ENCODE measurements at regions not wholly inside any gene's neighbourhood (a gene's known extent, or its start where the extent isn't known, plus 50 kb on each side); places are given as distances from the start of the nearest gene placed in this dataset.

DNA sequence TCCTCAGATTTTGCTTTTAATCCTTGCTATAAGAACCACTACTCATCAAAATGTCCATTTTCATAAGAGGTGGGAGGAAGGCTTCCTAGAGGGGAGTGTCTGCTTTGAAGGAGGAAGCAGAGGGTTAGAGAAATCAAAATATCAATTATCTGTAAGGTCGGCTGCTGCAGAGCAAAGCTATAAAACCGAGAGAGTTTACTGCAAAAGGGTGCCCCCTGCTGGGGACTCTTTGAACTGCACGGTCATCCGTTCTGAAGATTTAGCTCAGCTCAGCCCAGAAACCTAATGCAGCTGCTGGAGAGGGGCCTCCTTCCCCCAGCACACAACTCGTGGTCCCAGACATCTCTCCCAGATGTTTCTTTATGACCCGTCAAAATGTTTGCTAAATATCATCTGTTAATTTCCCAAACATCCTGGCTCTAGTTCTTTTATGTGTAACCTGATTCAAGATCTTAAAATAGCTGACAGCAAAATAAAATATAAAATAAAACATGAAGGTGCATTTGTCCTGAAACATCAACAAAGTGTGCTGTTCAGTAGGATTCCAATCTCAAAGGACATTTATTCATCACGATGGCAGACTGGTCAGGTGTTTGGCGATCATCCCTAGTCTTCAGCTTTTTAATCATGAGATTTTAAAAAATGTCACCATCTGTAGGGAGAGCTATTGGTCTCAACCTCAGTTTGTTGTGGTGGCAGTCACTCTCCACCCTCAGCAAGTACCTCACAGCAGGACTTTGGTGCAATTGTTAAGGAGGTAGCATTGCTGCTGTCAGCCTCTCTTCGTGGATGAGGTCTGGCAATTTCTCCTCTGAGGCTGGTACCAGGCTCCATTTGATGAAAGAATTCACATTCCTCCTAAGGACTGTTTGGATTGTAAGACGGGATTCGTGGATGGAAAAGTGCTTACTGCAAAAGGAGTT is 185.9 kb downstream of the MTX2 start:
- Histone ChIP-seq H3K4me3 (ENCODE audit: low read depth, low read length) (no peak overlapping the region), H3K27ac (ENCODE audit: low read depth, low read length) (peak overlapping the region; percentile 45), H3K79me2 (ENCODE audit: control insufficient read depth, insufficient read depth, low read length, unreplicated experiment) (no peaks in the 10 kb centered on the region), H3K27me3 (ENCODE audit: insufficient read depth, low read length) (no peaks in the 10 kb centered on the region), H3K36me3 (ENCODE audit: insufficient read depth, low read length) (no peaks in the 10 kb centered on the region), H3K4me1 (ENCODE audit: control insufficient read depth, insufficient read depth, low read length, unreplicated experiment) (peaks cover 14% of the 10 kb centered on the region), H2AFZ (ENCODE audit: low read length, unreplicated experiment) (no peak overlapping the region)

DNA sequence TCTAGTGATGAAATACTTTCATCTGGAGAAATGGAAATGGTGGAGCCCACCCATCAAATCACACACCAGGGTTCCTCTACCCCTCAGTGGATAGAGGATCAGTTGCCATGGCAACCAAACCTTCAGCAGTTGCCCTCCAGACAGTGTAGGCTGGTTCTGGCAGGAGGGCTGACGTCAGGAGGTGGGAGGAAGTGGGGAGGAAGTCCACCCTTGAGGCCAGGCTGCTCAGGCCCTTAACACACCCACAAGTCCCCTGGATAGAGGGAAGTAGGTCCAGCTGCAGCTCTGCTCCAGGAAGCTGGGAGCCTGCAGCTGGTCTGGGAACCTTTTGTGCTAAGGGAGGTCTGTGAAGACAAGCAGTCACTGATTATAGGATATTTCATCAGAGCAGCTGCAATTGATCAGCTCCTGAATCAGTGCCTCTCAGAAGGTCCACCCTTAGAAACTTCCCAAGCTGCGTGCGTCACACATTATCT is 186.6 kb downstream of the MTX2 start:
- Histone ChIP-seq H2AFZ (ENCODE audit: low read length, unreplicated experiment) (no peak overlapping the region), H3K27ac (ENCODE audit: low read depth, low read length) (peak overlapping the region; percentile 45)

DNA sequence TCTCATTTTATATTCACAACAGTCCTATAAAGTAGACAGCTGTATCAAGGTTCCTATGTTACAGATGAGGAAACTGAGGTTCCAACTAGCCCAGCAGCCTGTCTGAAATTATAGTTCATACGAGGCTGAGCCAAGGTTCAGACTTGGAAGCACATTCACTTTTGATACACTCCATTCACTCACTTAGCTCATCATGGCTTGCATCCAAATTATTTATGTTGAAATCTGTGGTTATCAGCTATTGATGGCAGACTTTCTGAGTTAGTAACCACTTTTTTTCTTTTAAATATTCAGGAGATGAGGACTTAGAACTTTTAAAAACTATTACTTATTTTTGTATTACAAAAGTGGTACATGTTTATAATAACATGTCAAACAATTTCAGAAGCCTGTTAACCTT is 188.2 kb downstream of the MTX2 start:
- Histone ChIP-seq H3K4me1 (ENCODE audit: control insufficient read depth, insufficient read depth, low read length, unreplicated experiment) (peaks cover 37% of the 10 kb centered on the region), H3K36me3 (ENCODE audit: insufficient read depth, low read length) (no peaks in the 10 kb centered on the region), H3K79me2 (ENCODE audit: control insufficient read depth, insufficient read depth, low read length, unreplicated experiment) (no peaks in the 10 kb centered on the region), H3K27ac (ENCODE audit: low read depth, low read length) (no peak overlapping the region), H3K4me3 (ENCODE audit: low read depth, low read length) (no peak overlapping the region), H2AFZ (ENCODE audit: low read length, unreplicated experiment) (no peak overlapping the region), H3K27me3 (ENCODE audit: insufficient read depth, low read length) (no peaks in the 10 kb centered on the region)

More for the DNA sequence above, 186.6 kb downstream of the MTX2 start:
- H3K4me3 ChIP-seq (ENCODE audit: low read depth, low read length): no peak overlapping the region
- no peaks in the 10 kb centered on the region for H3K79me2 ChIP-seq (ENCODE audit: control insufficient read depth, insufficient read depth, low read length, unreplicated experiment)
- H3K36me3 ChIP-seq (ENCODE audit: insufficient read depth, low read length): no peaks in the 10 kb centered on the region
- H3K4me1 ChIP-seq (ENCODE audit: control insufficient read depth, insufficient read depth, low read length, unreplicated experiment): peaks cover 21% of the 10 kb centered on the region
- no peaks in the 10 kb centered on the region for H3K27me3 ChIP-seq (ENCODE audit: insufficient read depth, low read length)

DNA sequence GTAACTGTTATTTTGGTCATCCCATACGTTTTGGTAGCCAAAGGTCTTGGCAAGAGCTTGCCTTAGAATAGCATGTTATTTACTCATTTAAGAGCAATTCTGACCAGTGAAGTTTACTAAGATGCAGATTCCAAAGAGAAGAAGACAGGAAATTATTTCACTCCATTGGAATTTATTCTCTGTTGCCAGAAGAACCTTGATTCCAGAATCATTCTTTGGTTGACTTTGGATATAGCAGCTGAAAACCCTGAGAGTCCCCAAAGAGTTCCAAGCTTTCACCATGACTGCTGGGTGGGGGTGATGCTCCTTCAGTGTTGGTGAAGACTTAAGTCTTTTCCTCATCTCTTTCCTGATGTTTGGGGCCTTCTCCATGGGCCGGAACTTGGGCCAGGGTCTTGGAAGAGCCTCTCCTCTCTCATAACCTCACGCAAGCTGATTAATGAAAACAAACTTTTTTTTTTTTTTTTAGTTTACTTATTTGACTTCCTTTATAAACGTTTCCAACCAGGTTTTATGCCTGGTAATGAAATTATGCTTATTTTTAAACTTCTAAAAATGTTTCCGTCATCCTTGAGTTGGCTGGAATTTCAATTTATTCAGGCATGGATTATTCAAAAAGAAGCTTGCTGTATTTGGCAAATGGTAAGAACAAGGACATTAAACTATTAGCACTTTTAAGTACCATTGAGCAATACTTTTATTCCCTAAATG is 192.0 kb downstream of the MTX2 start:
- peak overlapping the region; percentile 34 for H2AFZ ChIP-seq (ENCODE audit: low read length, unreplicated experiment)
- H3K27ac ChIP-seq (ENCODE audit: low read depth, low read length): peak overlapping the region; percentile 48
- H3K4me3 ChIP-seq (ENCODE audit: low read depth, low read length): peak overlapping the region; percentile 26
- H3K79me2 ChIP-seq (ENCODE audit: control insufficient read depth, insufficient read depth, low read length, unreplicated experiment): no peaks in the 10 kb centered on the region
- peaks cover 34% of the 10 kb centered on the region for H3K4me1 ChIP-seq (ENCODE audit: control insufficient read depth, insufficient read depth, low read length, unreplicated experiment)
- no peaks in the 10 kb centered on the region for H3K36me3 ChIP-seq (ENCODE audit: insufficient read depth, low read length)
- H3K27me3 ChIP-seq (ENCODE audit: insufficient read depth, low read length): no peaks in the 10 kb centered on the region

DNA sequence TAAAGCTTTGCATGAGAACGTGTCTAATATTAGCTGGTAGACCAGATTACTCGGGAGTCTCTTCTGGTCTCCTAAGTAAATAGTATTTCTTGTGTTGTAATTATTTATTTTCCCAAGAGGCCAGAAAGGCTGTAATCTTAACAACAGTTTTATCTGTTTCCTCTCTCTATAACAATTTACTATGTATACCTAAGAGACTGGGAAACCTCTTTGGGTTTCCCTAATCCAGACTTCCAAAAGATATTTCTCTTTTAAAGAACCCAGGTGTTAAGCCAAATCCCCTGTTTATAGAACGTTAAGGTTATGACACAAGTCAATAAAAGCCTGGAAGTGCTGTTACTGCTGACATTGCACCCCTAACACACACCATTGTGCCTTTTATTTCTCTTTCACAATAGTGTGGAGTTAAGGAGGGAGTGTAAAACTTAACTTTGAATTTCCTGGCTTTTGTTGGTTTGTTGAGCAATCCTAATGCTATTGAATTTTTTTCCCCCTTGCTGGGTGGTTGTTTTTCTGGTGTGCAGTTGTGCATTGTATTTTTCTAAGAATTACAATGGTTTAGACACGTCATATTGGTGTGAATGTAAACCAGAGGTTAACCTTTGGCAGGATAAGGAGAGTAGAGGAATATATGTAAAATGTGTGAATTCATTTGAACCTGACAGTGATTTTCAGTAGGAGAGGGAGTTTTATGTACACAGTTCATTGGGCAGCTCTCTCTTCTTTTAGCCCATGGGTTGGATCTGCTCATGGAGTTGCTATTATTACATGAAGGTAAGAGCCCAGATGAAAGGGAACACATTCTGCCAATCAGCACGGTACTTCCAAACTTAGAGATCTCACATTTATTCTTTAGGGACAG is 192.8 kb downstream of the MTX2 start:
- no peaks in the 10 kb centered on the region for H3K79me2 ChIP-seq (ENCODE audit: control insufficient read depth, insufficient read depth, low read length, unreplicated experiment)
- peak overlapping the region; percentile 48 for H3K27ac ChIP-seq (ENCODE audit: low read depth, low read length)
- H3K4me1 ChIP-seq (ENCODE audit: control insufficient read depth, insufficient read depth, low read length, unreplicated experiment): peaks cover 33% of the 10 kb centered on the region
- H3K27me3 ChIP-seq (ENCODE audit: insufficient read depth, low read length): no peaks in the 10 kb centered on the region
- peak overlapping the region; percentile 34 for H2AFZ ChIP-seq (ENCODE audit: low read length, unreplicated experiment)
- H3K4me3 ChIP-seq (ENCODE audit: low read depth, low read length): peak overlapping the region; percentile 26
- no peaks in the 10 kb centered on the region for H3K36me3 ChIP-seq (ENCODE audit: insufficient read depth, low read length)

DNA sequence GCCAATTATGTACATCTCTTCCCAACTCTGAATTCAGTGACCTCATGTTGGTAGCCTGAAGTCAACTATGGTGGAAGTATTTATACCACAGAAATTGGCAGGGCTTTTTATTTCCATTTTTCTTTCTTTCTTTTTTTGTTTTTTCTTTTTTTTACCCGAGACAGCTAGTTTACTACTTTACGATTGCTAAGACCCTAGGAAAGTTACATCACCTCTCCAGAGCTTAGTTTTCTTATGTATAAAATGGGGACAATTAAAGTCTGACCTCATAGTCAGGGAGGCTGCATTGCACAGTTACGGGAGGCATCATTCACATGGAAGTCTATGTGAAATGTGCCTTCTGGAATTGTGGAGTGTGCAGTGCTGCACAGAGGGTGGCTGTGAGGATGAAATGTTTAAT is 194.3 kb downstream of the MTX2 start:
- Histone ChIP-seq H3K4me1 (ENCODE audit: control insufficient read depth, insufficient read depth, low read length, unreplicated experiment) (peaks cover 25% of the 10 kb centered on the region), H3K79me2 (ENCODE audit: control insufficient read depth, insufficient read depth, low read length, unreplicated experiment) (no peaks in the 10 kb centered on the region), H3K4me3 (ENCODE audit: low read depth, low read length) (no peak overlapping the region), H2AFZ (ENCODE audit: low read length, unreplicated experiment) (no peak overlapping the region), H3K27me3 (ENCODE audit: insufficient read depth, low read length) (no peaks in the 10 kb centered on the region), H3K36me3 (ENCODE audit: insufficient read depth, low read length) (no peaks in the 10 kb centered on the region), H3K27ac (ENCODE audit: low read depth, low read length) (no peak overlapping the region)

DNA sequence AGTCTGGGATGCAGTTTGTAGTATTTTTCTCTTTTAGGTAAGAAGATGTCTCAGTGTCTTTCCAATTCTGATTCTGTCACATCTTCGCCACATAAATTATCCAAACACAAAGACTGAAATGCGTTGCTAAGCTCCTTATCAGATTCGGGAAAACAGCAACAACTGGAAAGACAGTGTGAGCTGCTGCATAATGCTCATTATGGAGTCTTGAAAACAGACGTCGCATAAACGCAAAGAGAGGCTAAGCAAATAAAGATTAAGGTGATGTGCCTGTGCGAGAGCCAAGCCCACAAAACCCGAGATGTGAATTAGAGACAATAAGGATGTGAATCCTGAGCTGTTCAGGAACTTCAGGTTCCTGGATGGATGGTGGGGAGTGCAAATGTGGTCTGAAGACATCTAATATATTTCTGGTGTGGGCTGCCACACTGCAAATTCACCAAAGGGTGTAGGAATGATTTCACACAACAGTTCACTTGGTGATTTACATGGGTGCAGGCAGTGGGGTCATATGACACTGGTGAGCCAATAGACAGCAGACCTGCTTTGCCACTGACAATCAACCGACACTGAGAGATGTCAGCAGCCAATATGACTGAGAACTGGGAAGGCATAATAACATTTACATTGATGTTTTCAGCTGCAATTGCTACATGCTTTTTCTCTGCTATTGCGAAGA is 195.8 kb downstream of the MTX2 start:
- H3K27ac ChIP-seq (ENCODE audit: low read depth, low read length): no peak overlapping the region
- H3K4me3 ChIP-seq (ENCODE audit: low read depth, low read length): no peak overlapping the region
- H3K27me3 ChIP-seq (ENCODE audit: insufficient read depth, low read length): no peaks in the 10 kb centered on the region
- no peaks in the 10 kb centered on the region for H3K36me3 ChIP-seq (ENCODE audit: insufficient read depth, low read length)
- H3K79me2 ChIP-seq (ENCODE audit: control insufficient read depth, insufficient read depth, low read length, unreplicated experiment): no peaks in the 10 kb centered on the region
- H2AFZ ChIP-seq (ENCODE audit: low read length, unreplicated experiment): no peak overlapping the region
- peaks cover 25% of the 10 kb centered on the region for H3K4me1 ChIP-seq (ENCODE audit: control insufficient read depth, insufficient read depth, low read length, unreplicated experiment)

DNA sequence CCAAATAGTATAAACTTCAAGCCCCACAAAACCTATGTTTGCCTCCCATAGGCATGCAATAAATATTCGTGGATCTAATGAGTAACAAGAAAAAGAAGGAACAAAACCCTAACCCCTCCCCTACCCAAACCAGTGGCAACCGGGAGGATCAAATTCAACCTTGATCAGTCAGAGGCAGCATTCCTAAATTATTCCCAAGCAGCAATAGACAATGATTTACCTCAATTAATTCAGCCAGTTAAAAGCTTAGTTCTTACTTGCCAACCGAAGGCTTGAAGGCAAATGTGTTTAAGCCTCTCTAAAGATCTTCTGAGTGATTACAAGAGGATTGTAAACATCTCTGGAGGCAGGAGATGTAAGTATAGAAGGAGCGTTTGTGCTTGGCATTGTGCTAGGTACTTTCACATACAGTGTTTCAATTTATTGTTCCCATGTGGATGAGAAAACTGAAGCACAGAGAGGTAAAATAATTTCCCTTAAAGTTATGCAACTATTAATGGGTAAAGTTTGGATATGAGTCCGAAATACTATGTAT is 197.7 kb downstream of the MTX2 start:
- H2AFZ ChIP-seq (ENCODE audit: low read length, unreplicated experiment): no peak overlapping the region
- H3K4me1 ChIP-seq (ENCODE audit: control insufficient read depth, insufficient read depth, low read length, unreplicated experiment): peaks cover 6% of the 10 kb centered on the region
- H3K79me2 ChIP-seq (ENCODE audit: control insufficient read depth, insufficient read depth, low read length, unreplicated experiment): no peaks in the 10 kb centered on the region
- no peak overlapping the region for H3K4me3 ChIP-seq (ENCODE audit: low read depth, low read length)
- no peaks in the 10 kb centered on the region for H3K27me3 ChIP-seq (ENCODE audit: insufficient read depth, low read length)
- no peak overlapping the region for H3K27ac ChIP-seq (ENCODE audit: low read depth, low read length)
- H3K36me3 ChIP-seq (ENCODE audit: insufficient read depth, low read length): no peaks in the 10 kb centered on the region

DNA sequence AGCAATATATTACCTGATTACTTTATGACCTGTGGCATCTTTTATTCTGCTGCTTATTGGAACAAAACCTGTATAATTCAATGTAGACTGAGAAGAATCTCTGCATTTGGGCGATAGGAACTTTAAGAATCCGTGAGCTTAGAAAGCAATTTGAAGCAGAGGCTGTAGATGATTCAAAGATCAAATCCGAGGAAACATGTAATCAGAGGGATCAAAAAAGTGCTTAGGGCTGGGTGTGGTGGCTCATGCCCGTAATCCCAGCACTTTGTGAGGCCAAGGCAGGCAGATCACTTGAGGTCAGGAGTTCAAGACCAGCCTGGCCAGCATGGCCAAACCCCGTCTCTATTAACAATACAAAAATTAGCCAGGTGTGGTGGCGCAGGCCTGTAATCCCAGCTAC is 198.4 kb downstream of the MTX2 start:
- peaks cover 5% of the 10 kb centered on the region for H3K4me1 ChIP-seq (ENCODE audit: control insufficient read depth, insufficient read depth, low read length, unreplicated experiment)
- H3K27me3 ChIP-seq (ENCODE audit: insufficient read depth, low read length): no peaks in the 10 kb centered on the region
- H3K27ac ChIP-seq (ENCODE audit: low read depth, low read length): no peak overlapping the region
- no peaks in the 10 kb centered on the region for H3K36me3 ChIP-seq (ENCODE audit: insufficient read depth, low read length)
- no peak overlapping the region for H3K4me3 ChIP-seq (ENCODE audit: low read depth, low read length)
- H2AFZ ChIP-seq (ENCODE audit: low read length, unreplicated experiment): no peak overlapping the region
- H3K79me2 ChIP-seq (ENCODE audit: control insufficient read depth, insufficient read depth, low read length, unreplicated experiment): no peaks in the 10 kb centered on the region

Measured in ACC112 (cell line).